Activated CD4-positive, alpha-beta memory T cell treated with anti-CD3 and anti-CD28 coated beads, Interleukin-2, amount 10 ng/mL, durations not matched to agents 7 days and 5 days (primary cell): ENCODE measurements at regions not wholly inside any gene's neighbourhood (a gene's known extent, or its start where the extent isn't known, plus 50 kb on each side); places are given as distances from the start of the nearest gene placed in this dataset.

ENCODE experiments used
- CTCF ChIA-PET: fragments of 350-600 bp; sonication (Branson Sonifier 250); formaldehyde crosslinking; loops from one replicate; lab custom pipeline; 2021; ENCODE audit warnings: antibody characterized with exemption, inconsistent platforms; lab: Charles Lee
- POLR2A ChIA-PET: fragments of 350-600 bp; sonication (Branson Sonifier 250); formaldehyde crosslinking; loops from one replicate; lab custom pipeline; 2021; ENCODE audit warnings: antibody characterized with exemption; lab: Charles Lee
- DNase-seq: peaks from one replicate; pipeline ENCODE4 v3.0.0-alpha.2; 2020
- H3K27ac Mint-ChIP-seq: one replicate; pipeline ENCODE4 v1.8.0; 2021; ENCODE audit warnings: mild to moderate bottlenecking, mixed read lengths
- H3K27me3 Mint-ChIP-seq: one replicate; pipeline ENCODE4 v1.8.0; 2021; ENCODE audit warnings: mixed read lengths
- H3K36me3 Mint-ChIP-seq: one replicate; pipeline ENCODE4 v1.8.0; 2021; ENCODE audit warnings: low read depth, mixed read lengths
- H3K4me1 Mint-ChIP-seq: one replicate; pipeline ENCODE4 v1.8.0; 2021; ENCODE audit warnings: mixed read lengths
- H3K4me3 Mint-ChIP-seq: one replicate; pipeline ENCODE4 v1.8.0; 2021; ENCODE audit warnings: mild to moderate bottlenecking, mixed read lengths
- H3K9me3 Mint-ChIP-seq: one replicate; pipeline ENCODE4 v1.8.0; 2021; ENCODE audit warnings: mixed read lengths

- Mint-ChIP-seq H3K9me3 (peaks cover 5% of the 10 kb centered on the region), H3K4me3 (no peak overlapping the region), H3K36me3 (no peaks in the 10 kb centered on the region), H3K4me1 (no peaks in the 10 kb centered on the region), H3K27me3 (no peaks in the 10 kb centered on the region), H3K27ac (no peak overlapping the region)
- DNase-seq = no peak
- CTCF ChIA-PET = no interaction called here
- POLR2A ChIA-PET = no interaction called here
Measured at GRCh38 chr2:49369650-49370049, 215.3 kb upstream of the FSHR start.

GRCh38 chr2:49369101-49369500 is 214.8 kb upstream of the FSHR start:
- CTCF ChIA-PET = no interaction called here
- Mint-ChIP-seq H3K9me3 (peaks cover 2% of the 10 kb centered on the region), H3K4me3 (no peak overlapping the region), H3K27ac (no peak overlapping the region), H3K36me3 (no peaks in the 10 kb centered on the region), H3K27me3 (no peaks in the 10 kb centered on the region), H3K4me1 (no peaks in the 10 kb centered on the region)
- POLR2A ChIA-PET = no interaction called here
- DNase-seq = no peak

- H3K27ac Mint-ChIP-seq = no peak overlapping the region
- no peaks in the 10 kb centered on the region for H3K27me3 Mint-ChIP-seq
- no peaks in the 10 kb centered on the region for H3K9me3 Mint-ChIP-seq
- H3K4me3 Mint-ChIP-seq = no peak overlapping the region
- POLR2A ChIA-PET = no interaction called here
- no peaks in the 10 kb centered on the region for H3K36me3 Mint-ChIP-seq
- CTCF ChIA-PET = no interaction called here
- no peak for DNase-seq
- H3K4me1 Mint-ChIP-seq = no peaks in the 10 kb centered on the region
Measured at GRCh38 chr2:49367003-49367402, 212.7 kb upstream of the FSHR start.

- Mint-ChIP-seq H3K4me3 (no peak overlapping the region), H3K4me1 (no peaks in the 10 kb centered on the region), H3K9me3 (peaks cover 13% of the 10 kb centered on the region), H3K27me3 (no peaks in the 10 kb centered on the region), H3K36me3 (no peaks in the 10 kb centered on the region), H3K27ac (no peak overlapping the region)
- ChIA-PET CTCF (no interaction called here), POLR2A (no interaction called here)
- no peak for DNase-seq
Measured at GRCh38 chr2:49360407-49360767, 206.1 kb upstream of the FSHR start.

- Mint-ChIP-seq H3K27ac (no peak overlapping the region), H3K9me3 (peaks cover 13% of the 10 kb centered on the region), H3K4me1 (no peaks in the 10 kb centered on the region), H3K4me3 (no peak overlapping the region), H3K27me3 (no peaks in the 10 kb centered on the region), H3K36me3 (no peaks in the 10 kb centered on the region)
- ChIA-PET CTCF (no interaction called here), POLR2A (no interaction called here)
- no peak for DNase-seq
Measured at GRCh38 chr2:49359721-49360406, 205.5 kb upstream of the FSHR start.

- CTCF ChIA-PET = no interaction called here
- POLR2A ChIA-PET = no interaction called here
- H3K36me3 Mint-ChIP-seq = no peaks in the 10 kb centered on the region
- no peak overlapping the region for H3K27ac Mint-ChIP-seq
- H3K4me1 Mint-ChIP-seq = no peaks in the 10 kb centered on the region
- no peak for DNase-seq
- no peaks in the 10 kb centered on the region for H3K27me3 Mint-ChIP-seq
- no peak overlapping the region for H3K4me3 Mint-ChIP-seq
- H3K9me3 Mint-ChIP-seq = peaks cover 13% of the 10 kb centered on the region
Measured at GRCh38 chr2:49355611-49356010, 201.3 kb upstream of the FSHR start.

- CTCF ChIA-PET = no interaction called here
- H3K9me3 Mint-ChIP-seq = peaks cover 2% of the 10 kb centered on the region
- H3K27me3 Mint-ChIP-seq = no peaks in the 10 kb centered on the region
- no peak overlapping the region for H3K27ac Mint-ChIP-seq
- no peaks in the 10 kb centered on the region for H3K4me1 Mint-ChIP-seq
- POLR2A ChIA-PET = no interaction called here
- no peak for DNase-seq
- H3K36me3 Mint-ChIP-seq = no peaks in the 10 kb centered on the region
- H3K4me3 Mint-ChIP-seq = no peak overlapping the region
Measured at GRCh38 chr2:49351560-49351959, 197.2 kb upstream of the FSHR start.

GRCh38 chr2:49343638-49344037 is 189.3 kb upstream of the FSHR start:
- CTCF ChIA-PET = no interaction called here
- POLR2A ChIA-PET = no interaction called here
- Mint-ChIP-seq H3K4me3 (no peak overlapping the region), H3K27me3 (no peaks in the 10 kb centered on the region), H3K9me3 (no peaks in the 10 kb centered on the region), H3K4me1 (no peaks in the 10 kb centered on the region), H3K36me3 (no peaks in the 10 kb centered on the region), H3K27ac (no peak overlapping the region)
- no peak for DNase-seq

- DNase-seq = no peak
- H3K27ac Mint-ChIP-seq = no peak overlapping the region
- H3K27me3 Mint-ChIP-seq = no peaks in the 10 kb centered on the region
- no peaks in the 10 kb centered on the region for H3K4me1 Mint-ChIP-seq
- CTCF ChIA-PET = no interaction called here
- H3K36me3 Mint-ChIP-seq = no peaks in the 10 kb centered on the region
- no peak overlapping the region for H3K4me3 Mint-ChIP-seq
- H3K9me3 Mint-ChIP-seq = no peaks in the 10 kb centered on the region
- POLR2A ChIA-PET = no interaction called here
Measured at GRCh38 chr2:49342156-49342555, 187.8 kb upstream of the FSHR start.

GRCh38 chr2:49335546-49335945 is 181.2 kb upstream of the FSHR start:
- peaks cover 4% of the 10 kb centered on the region for H3K9me3 Mint-ChIP-seq

GRCh38 chr2:49332415-49332814 is 178.1 kb upstream of the FSHR start:
- ChIA-PET CTCF (no interaction called here), POLR2A (no interaction called here)
- Mint-ChIP-seq H3K27ac (no peak overlapping the region), H3K27me3 (no peaks in the 10 kb centered on the region), H3K9me3 (peaks cover 4% of the 10 kb centered on the region), H3K4me1 (no peaks in the 10 kb centered on the region), H3K36me3 (no peaks in the 10 kb centered on the region), H3K4me3 (no peak overlapping the region)
- no peak for DNase-seq

More at GRCh38 chr2:49335546-49335945, 181.2 kb upstream of the FSHR start:
- H3K4me1 Mint-ChIP-seq = no peaks in the 10 kb centered on the region
- H3K36me3 Mint-ChIP-seq = no peaks in the 10 kb centered on the region
- no peak overlapping the region for H3K27ac Mint-ChIP-seq
- DNase-seq = no peak
- H3K27me3 Mint-ChIP-seq = no peaks in the 10 kb centered on the region
- CTCF ChIA-PET = no interaction called here
- POLR2A ChIA-PET = no interaction called here
- H3K4me3 Mint-ChIP-seq = no peak overlapping the region

- Mint-ChIP-seq H3K9me3 (peaks cover 5% of the 10 kb centered on the region), H3K36me3 (no peaks in the 10 kb centered on the region), H3K27ac (no peak overlapping the region), H3K4me1 (no peaks in the 10 kb centered on the region), H3K27me3 (no peaks in the 10 kb centered on the region), H3K4me3 (no peak overlapping the region)
- POLR2A ChIA-PET = no interaction called here
- CTCF ChIA-PET = no interaction called here
- no peak for DNase-seq
Measured at GRCh38 chr2:49318531-49318930, 164.2 kb upstream of the FSHR start.

GRCh38 chr2:49309461-49309860 is 155.1 kb upstream of the FSHR start:
- no peaks in the 10 kb centered on the region for H3K4me1 Mint-ChIP-seq
- H3K9me3 Mint-ChIP-seq = peaks cover 12% of the 10 kb centered on the region
- no peak overlapping the region for H3K27ac Mint-ChIP-seq
- no peaks in the 10 kb centered on the region for H3K27me3 Mint-ChIP-seq
- no peak for DNase-seq
- ChIA-PET POLR2A (no interaction called here), CTCF (no interaction called here)
- no peak overlapping the region for H3K4me3 Mint-ChIP-seq
- no peaks in the 10 kb centered on the region for H3K36me3 Mint-ChIP-seq

- Mint-ChIP-seq H3K9me3 (peaks cover 15% of the 10 kb centered on the region), H3K4me1 (no peaks in the 10 kb centered on the region), H3K4me3 (no peak overlapping the region), H3K36me3 (no peaks in the 10 kb centered on the region), H3K27me3 (no peaks in the 10 kb centered on the region), H3K27ac (no peak overlapping the region)
- DNase-seq = no peak
- POLR2A ChIA-PET = no interaction called here
- CTCF ChIA-PET = no interaction called here
Measured at GRCh38 chr2:49306925-49307324, 152.6 kb upstream of the FSHR start.
